ENCODE measurements at regions not wholly inside any gene's neighbourhood (a gene's known extent, or its start where the extent isn't known, plus 50 kb on each side); places are given as distances from the start of the nearest gene placed in this dataset.
A peak's percentile ranks its signal among the peaks of the same experiment; 100 is the strongest.
"Not testable (repeated sequence)": the region's sequence is repeated elsewhere in the genome, so short reads cannot be mapped to it uniquely, and the experiment has no call there.

GRCh38 chr9:61992110-61992509, 802.3 kb downstream of the SPATA31A7 start (continued):
- 0 out of 2 replicates have a peak, but pooled peaks have one; percentile 43 for TF ChIP-seq FOXK2 (IDR thresholded peaks at IDR 0.05)
- TF ChIP-seq FOXP1 (IDR thresholded peaks at IDR 0.05): peak; percentile 33; the same call in 1 of the 2 replicates
- not testable (repeated sequence) for TF ChIP-seq FOXP1, SP1 (CRISPR knock-in tag; IDR thresholded peaks at IDR 0.05)
- TF ChIP-seq SP1 (IDR thresholded peaks at IDR 0.05): 0 out of 2 replicates have a peak, but pooled peaks have one; percentile 22

GRCh38 chr9:62032441-62032840, 842.6 kb downstream of the SPATA31A7 start:
- CTCF ChIA-PET (ENCODE audit: low intra/inter-chr PET ratio, low total read pairs); H3K9me3 ChIP-seq (ENCODE audit: low read length); intact Hi-C loops (cut with micrococcal nuclease; ENCODE audit: unreplicated experiment); H3K27me3 ChIP-seq (ENCODE audit: control insufficient read depth in 1 of 2, insufficient read depth in 2 of 2, low read length in 2 of 2); H2AFZ ChIP-seq (ENCODE audit: low read length); in situ Hi-C loops (cut with HindIII; ENCODE audit: extremely low pct_ligation_motif_present, low pct_unique_long_range_greater_than_20kb); H3K79me2 ChIP-seq (ENCODE audit: insufficient read depth, low read length); H3K27ac ChIP-seq (ENCODE audit: extremely low read length, insufficient read depth, low read length); H3K4me3 ChIP-seq (replicated peaks in 1 of 3; ENCODE audit: insufficient read depth in 1 of 3, low read depth in 2 of 3, low read length in 3 of 3); DNase-seq (ENCODE audit: low spot score); FAIRE-seq; H3K36me3 ChIP-seq (replicated peaks in 1 of 2; ENCODE audit: control insufficient read depth in 1 of 2, insufficient read depth in 2 of 2, low read length in 2 of 2); BruUV-seq (replicated peaks); ATAC-seq; H4K20me1 ChIP-seq (ENCODE audit: insufficient read depth, low read length); H3K4me1 ChIP-seq (ENCODE audit: insufficient read depth, low read length); H3K9ac ChIP-seq (ENCODE audit: insufficient read depth, low read depth, low read length); H3K4me2 ChIP-seq (ENCODE audit: low read depth, low read length); POLR2A ChIA-PET: not testable (repeated sequence)
- no CpG with 5 or more reads among the region's 3 CpGs for WGBS (ENCODE audit: low lambda C conversion rate)

GRCh38 chr9:62038260-62038659, 848.4 kb downstream of the SPATA31A7 start:
- H3K27me3 ChIP-seq (ENCODE audit: control insufficient read depth in 1 of 2, insufficient read depth in 2 of 2, low read length in 2 of 2); DNase-seq (ENCODE audit: low spot score); CTCF ChIA-PET (ENCODE audit: low intra/inter-chr PET ratio, low total read pairs); H3K27ac ChIP-seq (ENCODE audit: extremely low read length, insufficient read depth, low read length); H3K4me3 ChIP-seq (replicated peaks in 1 of 3; ENCODE audit: insufficient read depth in 1 of 3, low read depth in 2 of 3, low read length in 3 of 3); H2AFZ ChIP-seq (ENCODE audit: low read length); H3K36me3 ChIP-seq (replicated peaks in 1 of 2; ENCODE audit: control insufficient read depth in 1 of 2, insufficient read depth in 2 of 2, low read length in 2 of 2); FAIRE-seq; ATAC-seq; H3K4me2 ChIP-seq (ENCODE audit: low read depth, low read length); intact Hi-C loops (cut with micrococcal nuclease; ENCODE audit: unreplicated experiment); H3K9me3 ChIP-seq (ENCODE audit: low read length); in situ Hi-C loops (cut with HindIII; ENCODE audit: extremely low pct_ligation_motif_present, low pct_unique_long_range_greater_than_20kb); BruUV-seq (replicated peaks); H3K4me1 ChIP-seq (ENCODE audit: insufficient read depth, low read length); H3K79me2 ChIP-seq (ENCODE audit: insufficient read depth, low read length); H3K9ac ChIP-seq (ENCODE audit: insufficient read depth, low read depth, low read length); H4K20me1 ChIP-seq (ENCODE audit: insufficient read depth, low read length); POLR2A ChIA-PET: not testable (repeated sequence)
- no CpG with 5 or more reads among the region's 7 CpGs for WGBS (ENCODE audit: low lambda C conversion rate)

- H3K27me3 ChIP-seq (ENCODE audit: control insufficient read depth in 1 of 2, insufficient read depth in 2 of 2, low read length in 2 of 2); POLR2A ChIA-PET; H2AFZ ChIP-seq (ENCODE audit: low read length); H3K4me1 ChIP-seq (ENCODE audit: insufficient read depth, low read length); H3K9me3 ChIP-seq (ENCODE audit: low read length); in situ Hi-C loops (cut with HindIII; ENCODE audit: extremely low pct_ligation_motif_present, low pct_unique_long_range_greater_than_20kb); H3K4me2 ChIP-seq (ENCODE audit: low read depth, low read length); ATAC-seq; H3K9ac ChIP-seq (ENCODE audit: insufficient read depth, low read depth, low read length); FAIRE-seq; H3K27ac ChIP-seq (ENCODE audit: extremely low read length, insufficient read depth, low read length); BruUV-seq (replicated peaks); CTCF ChIA-PET (ENCODE audit: low intra/inter-chr PET ratio, low total read pairs); H3K4me3 ChIP-seq (replicated peaks in 1 of 3; ENCODE audit: insufficient read depth in 1 of 3, low read depth in 2 of 3, low read length in 3 of 3); intact Hi-C loops (cut with micrococcal nuclease; ENCODE audit: unreplicated experiment); H4K20me1 ChIP-seq (ENCODE audit: insufficient read depth, low read length); H3K36me3 ChIP-seq (replicated peaks in 1 of 2; ENCODE audit: control insufficient read depth in 1 of 2, insufficient read depth in 2 of 2, low read length in 2 of 2); DNase-seq (ENCODE audit: low spot score); H3K79me2 ChIP-seq (ENCODE audit: insufficient read depth, low read length): not testable (repeated sequence)
- no CpG with 5 or more reads among the region's 3 CpGs for WGBS (ENCODE audit: low lambda C conversion rate)
Measured at GRCh38 chr9:62058155-62058554, 868.3 kb downstream of the SPATA31A7 start.

GRCh38 chr9:62071043-62071442, 881.2 kb downstream of the SPATA31A7 start:
- H2AFZ ChIP-seq (ENCODE audit: low read length); H3K4me3 ChIP-seq (replicated peaks in 1 of 3; ENCODE audit: insufficient read depth in 1 of 3, low read depth in 2 of 3, low read length in 3 of 3); H3K36me3 ChIP-seq (replicated peaks in 1 of 2; ENCODE audit: control insufficient read depth in 1 of 2, insufficient read depth in 2 of 2, low read length in 2 of 2); FAIRE-seq; in situ Hi-C loops (cut with HindIII; ENCODE audit: extremely low pct_ligation_motif_present, low pct_unique_long_range_greater_than_20kb); CTCF ChIA-PET (ENCODE audit: low intra/inter-chr PET ratio, low total read pairs); H3K4me1 ChIP-seq (ENCODE audit: insufficient read depth, low read length); BruUV-seq (replicated peaks); H3K79me2 ChIP-seq (ENCODE audit: insufficient read depth, low read length); DNase-seq (ENCODE audit: low spot score); H3K9ac ChIP-seq (ENCODE audit: insufficient read depth, low read depth, low read length); H3K4me2 ChIP-seq (ENCODE audit: low read depth, low read length); H3K9me3 ChIP-seq (ENCODE audit: low read length); intact Hi-C loops (cut with micrococcal nuclease; ENCODE audit: unreplicated experiment); H3K27ac ChIP-seq (ENCODE audit: extremely low read length, insufficient read depth, low read length); POLR2A ChIA-PET; H3K27me3 ChIP-seq (ENCODE audit: control insufficient read depth in 1 of 2, insufficient read depth in 2 of 2, low read length in 2 of 2); H4K20me1 ChIP-seq (ENCODE audit: insufficient read depth, low read length): not testable (repeated sequence)
- peak; percentile 66 for ATAC-seq
- no CpG with 5 or more reads among the region's 5 CpGs for WGBS (ENCODE audit: low lambda C conversion rate)

Measured in HepG2 (cell line).